ENCODE measurements at regions not wholly inside any gene's neighbourhood (a gene's known extent, or its start where the extent isn't known, plus 50 kb on each side); places are given as distances from the start of the nearest gene placed in this dataset.

DNA sequence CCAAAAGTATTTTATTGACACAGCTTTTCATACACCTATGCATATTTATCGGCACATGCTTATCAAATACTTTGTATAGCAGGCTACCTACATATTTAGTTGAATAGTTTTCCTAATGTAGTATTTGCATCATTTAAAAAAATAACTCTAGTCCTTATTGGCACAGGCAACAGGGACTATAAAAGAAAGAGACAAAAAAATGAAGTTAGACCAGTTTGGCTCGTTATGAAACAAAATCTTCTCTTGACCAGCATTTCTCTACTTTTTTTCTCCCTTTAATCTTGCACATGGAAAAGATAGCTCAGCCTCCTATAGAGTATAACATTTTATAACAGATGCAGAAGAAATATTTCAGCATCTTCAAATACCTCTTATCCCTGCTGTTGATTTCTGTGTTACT is 794.8 kb upstream of the MIR17HG start:
- TF ChIP-seq, protein P1, sequence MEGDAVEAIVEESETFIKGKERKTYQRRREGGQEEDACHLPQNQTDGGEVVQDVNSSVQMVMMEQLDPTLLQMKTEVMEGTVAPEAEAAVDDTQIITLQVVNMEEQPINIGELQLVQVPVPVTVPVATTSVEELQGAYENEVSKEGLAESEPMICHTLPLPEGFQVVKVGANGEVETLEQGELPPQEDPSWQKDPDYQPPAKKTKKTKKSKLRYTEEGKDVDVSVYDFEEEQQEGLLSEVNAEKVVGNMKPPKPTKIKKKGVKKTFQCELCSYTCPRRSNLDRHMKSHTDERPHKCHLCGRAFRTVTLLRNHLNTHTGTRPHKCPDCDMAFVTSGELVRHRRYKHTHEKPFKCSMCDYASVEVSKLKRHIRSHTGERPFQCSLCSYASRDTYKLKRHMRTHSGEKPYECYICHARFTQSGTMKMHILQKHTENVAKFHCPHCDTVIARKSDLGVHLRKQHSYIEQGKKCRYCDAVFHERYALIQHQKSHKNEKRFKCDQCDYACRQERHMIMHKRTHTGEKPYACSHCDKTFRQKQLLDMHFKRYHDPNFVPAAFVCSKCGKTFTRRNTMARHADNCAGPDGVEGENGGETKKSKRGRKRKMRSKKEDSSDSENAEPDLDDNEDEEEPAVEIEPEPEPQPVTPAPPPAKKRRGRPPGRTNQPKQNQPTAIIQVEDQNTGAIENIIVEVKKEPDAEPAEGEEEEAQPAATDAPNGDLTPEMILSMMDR (IDR thresholded peaks at IDR 0.05; ENCODE audit: low read depth, low read length): no peak
- no peak for TF ChIP-seq EZH2phosphoT487 (IDR thresholded peaks at IDR 0.05; ENCODE audit: low read depth)

Data from OCI-LY3 (cell line).